IMR-90 (cell line): ENCODE measurements at regions not wholly inside any gene's neighbourhood (a gene's known extent, or its start where the extent isn't known, plus 50 kb on each side); places are given as distances from the start of the nearest gene placed in this dataset.

ENCODE experiments used
- ATAC-seq: fragments of 200-7000 bp; cut with Tn5 transposase; 2 replicates; pipeline ENCODE4 v1.9.1; 2020; ENCODE audit warnings: low read depth, mild to moderate bottlenecking, moderate library complexity
- BruUV-seq: library from RNA; stranded (reverse); fragments of 400-500 nt; replicated peaks from 2 replicates; lab custom pipeline; 2021; lab: Mats Ljungman, UMichigan
- CTCF ChIA-PET: fragments of 300-600 bp; formaldehyde crosslinking; extraction: SDS; loops from one replicate; lab custom pipeline; 2021; ENCODE audit warnings: antibody characterized with exemption; lab: Yijun Ruan, JAX
- POLR2A ChIA-PET: fragments of 300-600 bp; sonication (Branson Sonifier 250); formaldehyde crosslinking; loops from one replicate; lab custom pipeline; 2022; ENCODE audit warnings: antibody characterized with exemption; ENCODE audit not compliant: unreplicated experiment; lab: Charles Lee
- DNase-seq: peaks from one replicate; pipeline ENCODE4 v3.0.0; 2013
- H2AFZ ChIP-seq: replicated peaks from 2 replicates; pipeline ENCODE3; 2013; ENCODE audit warnings: low read length, mild to moderate bottlenecking; ENCODE audit not compliant: poor library complexity
- H2AK5ac ChIP-seq: 2 replicates; pipeline ENCODE4 v1.6.1; 2013; ENCODE audit warnings: low read depth, low read length, inconsistent platforms
- H2AK9ac ChIP-seq: replicated peaks from 2 replicates; pipeline ENCODE3; 2013; ENCODE audit warnings: mild to moderate bottlenecking, low read depth, low read length, moderate library complexity; ENCODE audit not compliant: poor library complexity
- H2BK120ac ChIP-seq: 2 replicates; pipeline ENCODE4 v1.6.1; 2013; ENCODE audit warnings: low read depth, low read length, inconsistent platforms
- H2BK15ac ChIP-seq: 3 replicates; pipeline ENCODE4 v1.6.1; 2013; ENCODE audit warnings: low read depth, low read length, inconsistent platforms
- H2BK20ac ChIP-seq: 2 replicates; pipeline ENCODE4 v1.6.1; 2013; ENCODE audit warnings: low read depth, mild to moderate bottlenecking, inconsistent platforms, low read length, moderate library complexity
- H2BK5ac ChIP-seq: 2 replicates; pipeline ENCODE4 v1.6.1; 2013; ENCODE audit warnings: mild to moderate bottlenecking, low read depth, low read length, inconsistent platforms; ENCODE audit not compliant: poor library complexity, severe bottlenecking
- H3K14ac ChIP-seq: replicated peaks from 2 replicates; pipeline ENCODE4 v1.6.1; 2013; ENCODE audit warnings: low read depth, low read length, inconsistent platforms
- H3K18ac ChIP-seq: 2 replicates; pipeline ENCODE4 v1.6.1; 2013; ENCODE audit warnings: low read depth, low read length, control low read depth
- H3K23ac ChIP-seq: 2 replicates; pipeline ENCODE4 v1.6.1; 2013; ENCODE audit warnings: low read depth, low read length, inconsistent platforms
- H3K27ac ChIP-seq: 2 replicates; pipeline ENCODE4 v1.5.1; 2013; ENCODE audit warnings: mild to moderate bottlenecking, control low read depth, low read length; ENCODE audit not compliant: insufficient read depth
- H3K27me3 ChIP-seq: 2 replicates; pipeline ENCODE4 v1.6.1; 2013; ENCODE audit warnings: low read length; ENCODE audit not compliant: control insufficient read depth, insufficient read depth
- H3K36me3 ChIP-seq: 2 replicates; pipeline ENCODE4 v1.6.1; 2013; ENCODE audit warnings: low read length, mixed read lengths; ENCODE audit not compliant: control insufficient read depth, insufficient read depth
- H3K4ac ChIP-seq: 2 replicates; pipeline ENCODE4 v1.6.1; 2013; ENCODE audit warnings: low read depth, low read length, inconsistent platforms
- H3K4me1 ChIP-seq: 2 replicates; pipeline ENCODE4 v1.6.1; 2013; ENCODE audit warnings: low read length, mixed read lengths; ENCODE audit not compliant: control insufficient read depth, insufficient read depth
- H3K4me2 ChIP-seq: 2 replicates; pipeline ENCODE4 v1.6.1; 2013; ENCODE audit warnings: low read depth, mild to moderate bottlenecking, control low read depth, low read length, moderate library complexity
- H3K4me3 ChIP-seq: 2 replicates; pipeline ENCODE4 v1.5.1; 2013; ENCODE audit warnings: low read depth, mild to moderate bottlenecking, control low read depth, low read length, moderate library complexity; ENCODE audit not compliant: insufficient read depth
- H3K56ac ChIP-seq: 2 replicates; pipeline ENCODE4 v1.6.1; 2013; ENCODE audit warnings: low read length, inconsistent platforms; ENCODE audit not compliant: insufficient read depth; ENCODE audit errors: extremely low read depth
- H3K79me1 ChIP-seq, 2 experiments: 2 replicates each; pipeline ENCODE4 v1.6.1; 2013; ENCODE audit warnings: low read length in 2 of 2, inconsistent platforms in 1 of 2, low read depth in 1 of 2
- H3K9ac ChIP-seq: 2 replicates; pipeline ENCODE4 v1.6.1; 2013; ENCODE audit warnings: low read depth, low read length, control low read depth
- H3K9me1 ChIP-seq: 2 replicates; pipeline ENCODE4 v1.6.1; 2013; ENCODE audit warnings: low read length, inconsistent platforms; ENCODE audit not compliant: insufficient read depth
- H3K9me3 ChIP-seq: 2 replicates; pipeline ENCODE4 v1.6.1; 2013; ENCODE audit warnings: low read length; ENCODE audit not compliant: control insufficient read depth, insufficient read depth
- H4K20me1 ChIP-seq: 2 replicates; pipeline ENCODE4 v1.6.1; 2013; ENCODE audit warnings: low read length, inconsistent platforms; ENCODE audit not compliant: insufficient read depth
- H4K5ac ChIP-seq: 2 replicates; pipeline ENCODE4 v1.6.1; 2013; ENCODE audit warnings: mild to moderate bottlenecking, low read depth, low read length, control low read depth
- H4K8ac ChIP-seq, 2 experiments: 2 replicates each; pipeline ENCODE4 v1.6.1; 2013; ENCODE audit warnings: low read depth in 2 of 2, low read length in 2 of 2, control low read depth in 1 of 2, inconsistent platforms in 1 of 2
- H4K91ac ChIP-seq: 2 replicates; pipeline ENCODE4 v1.6.1; 2013; ENCODE audit warnings: low read depth, low read length, inconsistent platforms; ENCODE audit not compliant: insufficient read depth
- BHLHE40 ChIP-seq: fragments of 150-350 bp; IDR thresholded peaks from 2 replicates; pipeline ENCODE4 v1.6.1; 2016; ENCODE audit warnings: mild to moderate bottlenecking, low read depth, low read length
- CEBPB ChIP-seq: IDR thresholded peaks from 2 replicates; pipeline ENCODE4 v1.6.1; 2012; ENCODE audit warnings: low read depth, low read length, improper control_type of control experiment
- CHD1 ChIP-seq: IDR thresholded peaks from 2 replicates; pipeline ENCODE4 v1.6.1; 2012; ENCODE audit warnings: low read depth, low read length, improper control_type of control experiment
- CTCF ChIP-seq: conservative IDR thresholded peaks from 2 replicates; pipeline ENCODE4 v1.5.1; 2012; ENCODE audit warnings: mild to moderate bottlenecking, low read depth, low read length, improper control_type of control experiment
- MAFK ChIP-seq: IDR thresholded peaks from 2 replicates; pipeline ENCODE4 v1.6.1; 2012; ENCODE audit warnings: low read depth, low read length, improper control_type of control experiment
- MAZ ChIP-seq: IDR thresholded peaks from 2 replicates; pipeline ENCODE4 v1.6.1; 2012; ENCODE audit warnings: low read depth, mild to moderate bottlenecking, low read length, improper control_type of control experiment, moderate library complexity, borderline replicate concordance
- MXI1 ChIP-seq: IDR thresholded peaks from 2 replicates; pipeline ENCODE4 v1.6.1; 2012; ENCODE audit warnings: low read depth, mild to moderate bottlenecking, low read length, moderate library complexity, borderline replicate concordance
- NFE2L2 ChIP-seq: fragments of 150-350 bp; IDR thresholded peaks from 2 replicates; pipeline ENCODE4 v1.6.1; 2016; ENCODE audit warnings: low read depth, mild to moderate bottlenecking, low read length
- POLR2A ChIP-seq: IDR thresholded peaks from 2 replicates; pipeline ENCODE4 v1.6.1; 2012; ENCODE audit warnings: mild to moderate bottlenecking, low read depth, low read length
- RAD21 ChIP-seq: IDR thresholded peaks from 2 replicates; pipeline ENCODE4 v1.6.1; 2012; ENCODE audit warnings: low read length, improper control_type of control experiment
- RCOR1 ChIP-seq: IDR thresholded peaks from 2 replicates; pipeline ENCODE4 v1.6.1; 2012; ENCODE audit warnings: mild to moderate bottlenecking, low read length, improper control_type of control experiment; ENCODE audit not compliant: insufficient replicate concordance
- RFX5 ChIP-seq: IDR thresholded peaks from 2 replicates; pipeline ENCODE4 v1.8.0; 2012; ENCODE audit warnings: low read depth, mild to moderate bottlenecking, low read length, moderate library complexity
- SMC3 ChIP-seq: fragments of 150-350 bp; IDR thresholded peaks from 2 replicates; pipeline ENCODE4 v1.6.1; 2016; ENCODE audit warnings: low read depth, mild to moderate bottlenecking, antibody characterized with exemption, low read length, moderate library complexity
- USF2 ChIP-seq: fragments of 150-350 bp; IDR thresholded peaks from 2 replicates; pipeline ENCODE4 v1.6.1; 2017; ENCODE audit warnings: mild to moderate bottlenecking, antibody characterized with exemption, low read length, low read depth
- WGBS, 2 experiments: methylation state at CpG; one replicate each; pipeline versions ENCODE4 v1.1.5 to v1.1.7; 2013; ENCODE audit warnings: missing lambda C conversion rate in 2 of 2; ENCODE audit not compliant: insufficient read length in 1 of 2; ENCODE audit errors: extremely low coverage in 2 of 2; 5-methylcytosine and 5-hydroxymethylcytosine counted together
- dilution Hi-C: fragments of 300-500 bp; cut with HindIII; formaldehyde crosslinking; loops from one replicate; pipeline ENCODE4 v1.14.3; 2018; ENCODE audit warnings: low sequenced_read_pairs; ENCODE audit not compliant: unreplicated experiment
- in situ Hi-C: fragments of 300-500 bp; cut with MboI; formaldehyde crosslinking; loops from 3 replicates; pipeline ENCODE4 v1.14.3; 2019; ENCODE audit warnings: low sequenced_read_pairs, inconsistent platforms, mixed read lengths
- intact Hi-C: fragments of 100-400 bp; cut with micrococcal nuclease; formaldehyde crosslinking; loops from 2 replicates; pipeline ENCODE4 v1.10.0; 2022

GRCh38 chr2:59191781-59192180, 950.7 kb upstream of the FANCL start:
- Histone ChIP-seq H3K56ac (no peak overlapping the region), H3K9me1 (no peaks in the 10 kb centered on the region), H3K36me3 (no peaks in the 10 kb centered on the region), H4K91ac (no peak overlapping the region), H2BK15ac (no peak overlapping the region), H3K18ac (no peak overlapping the region), H3K4ac (no peak overlapping the region), H3K79me1 (no peaks in the 10 kb centered on the region), H3K27me3 (no peaks in the 10 kb centered on the region), H2BK20ac (no peak overlapping the region), H3K9me3 (no peaks in the 10 kb centered on the region), H2AK5ac (no peak overlapping the region), H2AK9ac (no peak overlapping the region), H4K8ac (no peak overlapping the region), H3K4me3 (no peak overlapping the region), H3K23ac (no peak overlapping the region), H2BK120ac (no peak overlapping the region), H4K5ac (no peak overlapping the region), H3K27ac (no peak overlapping the region), H3K14ac (no peak overlapping the region), H3K4me1 (no peaks in the 10 kb centered on the region), H3K9ac (no peak overlapping the region), H3K4me2 (no peak overlapping the region), H2AFZ (no peak overlapping the region), H4K20me1 (no peaks in the 10 kb centered on the region), H2BK5ac (no peak overlapping the region)
- no peak for DNase-seq
- CTCF ChIA-PET, result no interaction called here
- TF ChIP-seq BHLHE40, result no peak
- TF ChIP-seq RCOR1, result no peak
- no peak for TF ChIP-seq MXI1
- TF ChIP-seq SMC3, result no peak
- TF ChIP-seq NFE2L2, result no peak
- no peak for TF ChIP-seq MAZ
- TF ChIP-seq MAFK, result no peak
- TF ChIP-seq CEBPB, result no peak
- TF ChIP-seq CHD1, result no peak
- TF ChIP-seq USF2, result no peak
- no peak for TF ChIP-seq POLR2A
- no peak for TF ChIP-seq CTCF
- TF ChIP-seq RFX5, result no peak
- TF ChIP-seq RAD21, result no peak
- BruUV-seq, result no TSS peak
- no peak for ATAC-seq
- intact Hi-C loops, result no loop called here
- POLR2A ChIA-PET, result no interaction called here
- no CpG with 5 or more reads among the region's 4 CpGs for WGBS, 2 experiments
- in situ Hi-C loops, result no loop called here
- dilution Hi-C loops, result no loop called here
